ENCODE measurements at regions not wholly inside any gene's neighbourhood (a gene's known extent, or its start where the extent isn't known, plus 50 kb on each side); places are given as distances from the start of the nearest gene placed in this dataset.
"Not testable (repeated sequence)": the region's sequence is repeated elsewhere in the genome, so short reads cannot be mapped to it uniquely, and the experiment has no call there.

GRCh38 chr17:16888413-16889087, 83.4 kb downstream of the TNFRSF13B start:
- DNase-seq (ENCODE audit: low spot score) = no peak

GRCh38 chr17:16887523-16888095, 84.3 kb downstream of the TNFRSF13B start:
- no peak for DNase-seq (ENCODE audit: low spot score)

- DNase-seq (ENCODE audit: low spot score) = no peak
Measured at GRCh38 chr17:16886655-16887322, 85.1 kb downstream of the TNFRSF13B start.

GRCh38 chr17:16885204-16885603, 86.7 kb downstream of the TNFRSF13B start:
- DNase-seq (ENCODE audit: low spot score) = not testable (repeated sequence)

GRCh38 chr17:16882926-16883265, 89.0 kb downstream of the TNFRSF13B start:
- DNase-seq (ENCODE audit: low spot score) = not testable (repeated sequence)

- no peak for DNase-seq (ENCODE audit: low spot score)
Measured at GRCh38 chr17:16882243-16882925, 89.5 kb downstream of the TNFRSF13B start.

- no peak for DNase-seq (ENCODE audit: low spot score)
Measured at GRCh38 chr17:16881239-16881924, 90.5 kb downstream of the TNFRSF13B start.

GRCh38 chr17:16880843-16881230, 91.1 kb downstream of the TNFRSF13B start:
- DNase-seq (ENCODE audit: low spot score) = no peak

GRCh38 chr17:16880121-16880842, 91.6 kb downstream of the TNFRSF13B start:
- DNase-seq (ENCODE audit: low spot score) = no peak

GRCh38 chr17:16879686-16880085, 92.2 kb downstream of the TNFRSF13B start:
- DNase-seq (ENCODE audit: low spot score) = no peak

- DNase-seq (ENCODE audit: low spot score) = no peak
Measured at GRCh38 chr17:16878606-16879005, 93.3 kb downstream of the TNFRSF13B start.

GRCh38 chr17:16878084-16878483, 93.8 kb downstream of the TNFRSF13B start:
- no peak for DNase-seq (ENCODE audit: low spot score)

- DNase-seq (ENCODE audit: low spot score) = no peak
Measured at GRCh38 chr17:16877099-16877498, 94.8 kb downstream of the TNFRSF13B start.

- DNase-seq (ENCODE audit: low spot score) = no peak
Measured at GRCh38 chr17:16875662-16876061, 96.3 kb downstream of the TNFRSF13B start.

- not testable (repeated sequence) for DNase-seq (ENCODE audit: low spot score)
Measured at GRCh38 chr17:16874216-16874615, 97.7 kb downstream of the TNFRSF13B start.

- DNase-seq (ENCODE audit: low spot score) = no peak
Measured at GRCh38 chr17:16873174-16874035, 98.5 kb downstream of the TNFRSF13B start.

GRCh38 chr17:16872351-16873173, 99.4 kb downstream of the TNFRSF13B start:
- no peak for DNase-seq (ENCODE audit: low spot score)

- not testable (repeated sequence) for DNase-seq (ENCODE audit: low spot score)
Measured at GRCh38 chr17:16871446-16872190, 100.3 kb downstream of the TNFRSF13B start.
